Left ventricle myocardium inferior (tissue), 1 donor: ENCODE measurements at regions not wholly inside any gene's neighbourhood (a gene's known extent, or its start where the extent isn't known, plus 50 kb on each side); places are given as distances from the start of the nearest gene placed in this dataset.

Experiments used
- DNase-seq: peaks from one replicate; pipeline ENCODE4 v3.0.0-alpha.2; 2020
- H3K27ac ChIP-seq: fragments of 200-600 bp; replicated peaks from 2 replicates; pipeline ENCODE4 v1.8.0; 2021
- H3K27me3 ChIP-seq: fragments of 200-600 bp; 2 replicates; pipeline ENCODE4 v1.8.0; 2021; ENCODE audit warnings: low read depth
- H3K36me3 ChIP-seq: fragments of 200-600 bp; 2 replicates; pipeline ENCODE4 v1.8.0; 2021
- H3K4me1 ChIP-seq: fragments of 200-600 bp; 2 replicates; pipeline ENCODE4 v1.8.0; 2021
- H3K4me3 ChIP-seq: fragments of 200-600 bp; 2 replicates; pipeline ENCODE4 v1.8.0; 2021; ENCODE audit warnings: mild to moderate bottlenecking, moderate library complexity
- H3K9me3 ChIP-seq: fragments of 200-600 bp; replicated peaks from 2 replicates; pipeline ENCODE4 v1.8.0; 2021
- CTCF ChIP-seq: fragments of 200-600 bp; IDR thresholded peaks from 2 replicates; pipeline ENCODE4 v1.8.0; 2021; ENCODE audit warnings: antibody characterized with exemption, mild to moderate bottlenecking, borderline replicate concordance
- intact Hi-C: fragments of 100-400 bp; cut with micrococcal nuclease; formaldehyde crosslinking; loops from one replicate; pipeline ENCODE4 v1.11.0; 2022
- donor health status: DM: no; HTN: yes; CAD: no; lungs with severe emphysema.

GRCh38 chr2:234635284-234635683 lies 138.4 kb upstream of the ARL4C start:
- intact Hi-C loops = no loop called here
- DNase-seq = no peak
- Histone ChIP-seq H3K36me3 (no peaks in the 10 kb centered on the region), H3K27me3 (peaks cover 37% of the 10 kb centered on the region), H3K9me3 (no peaks in the 10 kb centered on the region), H3K4me1 (no peaks in the 10 kb centered on the region), H3K27ac (no peak overlapping the region), H3K4me3 (no peak overlapping the region)
- peak; percentile 37 for TF ChIP-seq CTCF

DNA sequence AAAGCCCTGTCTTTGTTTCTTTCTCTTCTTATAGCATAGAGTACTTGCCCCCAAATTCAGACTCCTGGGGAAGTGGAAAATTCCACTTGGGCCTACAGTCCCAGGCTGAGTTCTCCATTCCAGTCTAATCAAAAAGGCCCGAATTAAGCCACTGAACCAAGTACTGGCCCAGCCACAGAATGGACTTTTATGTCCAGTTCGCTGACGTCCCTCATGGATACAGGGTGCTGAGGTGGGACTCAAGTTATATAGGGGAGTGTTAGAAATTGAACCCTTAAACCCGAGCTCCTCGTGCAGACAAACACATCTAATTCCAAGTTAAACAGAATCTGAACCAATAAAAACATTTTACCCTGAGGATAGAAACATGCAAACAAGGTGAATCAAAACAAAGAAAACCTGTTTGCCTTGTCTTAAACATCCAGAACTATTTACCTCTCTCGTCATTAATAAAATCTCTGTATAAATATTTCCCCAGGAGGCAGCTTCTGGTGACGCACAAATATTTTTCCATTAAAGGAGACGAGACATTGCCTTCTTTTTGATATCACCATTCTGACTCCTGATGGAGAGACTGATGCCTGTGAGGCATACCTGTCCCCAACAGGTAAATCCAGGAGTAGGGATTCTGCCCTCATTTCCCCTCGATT lies 136.8 kb upstream of the ARL4C start:
- H3K4me3 ChIP-seq = no peak overlapping the region
- H3K4me1 ChIP-seq = no peaks in the 10 kb centered on the region
- no peak overlapping the region for H3K27ac ChIP-seq
- DNase-seq = no peak
- H3K36me3 ChIP-seq = no peaks in the 10 kb centered on the region
- intact Hi-C loops = no loop called here
- TF ChIP-seq CTCF = no peak
- no peaks in the 10 kb centered on the region for H3K9me3 ChIP-seq
- peaks cover 43% of the 10 kb centered on the region for H3K27me3 ChIP-seq

- no peak for TF ChIP-seq CTCF
- H3K4me1 ChIP-seq = no peaks in the 10 kb centered on the region
- peaks cover 49% of the 10 kb centered on the region for H3K27me3 ChIP-seq
- H3K27ac ChIP-seq = no peak overlapping the region
- H3K4me3 ChIP-seq = no peak overlapping the region
- intact Hi-C loops = no loop called here
- no peaks in the 10 kb centered on the region for H3K9me3 ChIP-seq
- no peaks in the 10 kb centered on the region for H3K36me3 ChIP-seq
- DNase-seq = no peak
Observed at GRCh38 chr2:234632527-234633391, 135.9 kb upstream of the ARL4C start.

DNA sequence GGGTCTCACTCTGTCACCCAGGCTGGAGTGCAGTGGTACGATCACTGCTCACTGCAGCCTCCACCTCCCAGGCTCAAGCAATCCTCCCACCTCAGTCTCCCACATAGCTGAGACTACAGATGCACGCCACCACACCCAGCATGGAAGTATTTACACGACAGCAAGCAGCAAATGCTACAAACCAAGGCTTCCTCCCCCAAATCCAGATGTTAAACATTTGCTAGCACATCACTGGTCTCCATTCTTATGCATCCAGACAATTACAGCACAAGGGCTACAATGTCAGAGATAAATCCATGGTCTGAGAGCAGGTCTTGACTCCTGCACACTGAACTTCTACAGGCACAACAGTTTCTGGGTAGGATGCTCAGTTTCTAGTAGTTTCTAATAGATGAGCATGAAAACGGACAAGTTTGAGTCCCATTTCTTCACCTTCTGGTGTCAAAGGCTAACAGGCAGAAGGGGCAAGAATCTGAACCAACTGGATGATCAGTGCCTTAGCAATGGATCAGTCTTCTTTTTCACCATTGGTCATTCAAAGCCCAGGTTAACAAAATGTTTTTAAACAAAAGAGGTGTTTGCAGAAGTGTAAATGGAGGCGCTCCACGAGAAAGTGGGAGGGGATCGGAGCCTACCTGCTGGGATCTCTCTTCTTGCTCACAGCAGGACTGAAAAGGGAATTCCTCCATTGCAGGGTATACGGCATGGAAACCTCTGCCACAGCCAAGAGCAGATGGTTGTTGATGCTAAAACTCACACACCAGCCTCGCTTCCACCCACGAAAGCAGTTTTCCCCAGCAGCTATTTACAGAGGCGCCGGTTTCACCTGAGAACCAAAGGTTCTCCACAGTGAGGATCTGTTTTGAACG lies 135.0 kb upstream of the ARL4C start:
- intact Hi-C loops = no loop called here

More for the DNA sequence above, 135.0 kb upstream of the ARL4C start:
- Histone ChIP-seq H3K27ac (no peak overlapping the region), H3K27me3 (peaks cover 58% of the 10 kb centered on the region), H3K4me1 (no peaks in the 10 kb centered on the region), H3K4me3 (no peak overlapping the region), H3K36me3 (no peaks in the 10 kb centered on the region), H3K9me3 (no peaks in the 10 kb centered on the region)
- no peak for DNase-seq
- TF ChIP-seq CTCF = no peak
